GM19043 (cell line): ENCODE measurements at regions not wholly inside any gene's neighbourhood (a gene's known extent, or its start where the extent isn't known, plus 50 kb on each side); places are given as distances from the start of the nearest gene placed in this dataset.
"Not testable (repeated sequence)": the region's sequence is repeated elsewhere in the genome, so short reads cannot be mapped to it uniquely, and the experiment has no call there.

Experiments used
- ATAC-seq: cut with Tn5 transposase; IDR thresholded peaks from one replicate; pipeline ENCODE4 v1.9.1; 2021; ENCODE audit warnings: low read depth; ENCODE audit not compliant: unreplicated experiment

- no peak for ATAC-seq
Observed at GRCh38 chr1:112855152-112855828, 100.7 kb downstream of the SLC16A1 start.

DNA sequence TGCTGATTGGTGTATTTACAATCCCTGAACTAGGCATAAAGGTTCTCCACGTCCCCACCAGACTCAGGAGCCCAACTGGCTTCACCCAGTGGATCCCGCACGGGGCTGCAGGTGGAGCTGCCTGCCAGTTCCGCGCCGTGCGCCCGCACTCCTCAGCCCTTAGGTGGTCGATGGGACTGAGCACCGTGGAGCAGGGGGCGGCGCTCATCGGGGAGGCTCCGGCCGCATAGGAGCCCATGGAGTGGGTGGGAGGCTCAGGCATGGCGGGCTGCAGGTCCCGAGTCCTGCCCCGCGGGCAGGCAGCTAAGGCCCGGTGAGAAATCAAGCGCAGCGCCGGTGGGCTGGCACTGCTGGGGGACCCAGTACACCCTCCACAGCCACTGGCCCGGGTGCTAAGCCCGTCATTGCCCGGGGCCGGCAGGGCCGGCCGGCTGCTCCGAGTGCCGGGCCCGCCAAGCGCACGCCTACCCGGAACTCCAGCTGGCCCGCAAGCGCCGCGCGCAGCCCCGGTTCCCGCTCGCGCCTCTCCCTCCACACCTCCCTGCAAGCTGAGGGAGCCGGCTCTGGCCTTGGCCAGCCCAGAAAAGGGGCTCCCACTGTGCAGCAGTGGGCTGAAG is 101.5 kb downstream of the SLC16A1 start:
- not testable (repeated sequence) for ATAC-seq

DNA sequence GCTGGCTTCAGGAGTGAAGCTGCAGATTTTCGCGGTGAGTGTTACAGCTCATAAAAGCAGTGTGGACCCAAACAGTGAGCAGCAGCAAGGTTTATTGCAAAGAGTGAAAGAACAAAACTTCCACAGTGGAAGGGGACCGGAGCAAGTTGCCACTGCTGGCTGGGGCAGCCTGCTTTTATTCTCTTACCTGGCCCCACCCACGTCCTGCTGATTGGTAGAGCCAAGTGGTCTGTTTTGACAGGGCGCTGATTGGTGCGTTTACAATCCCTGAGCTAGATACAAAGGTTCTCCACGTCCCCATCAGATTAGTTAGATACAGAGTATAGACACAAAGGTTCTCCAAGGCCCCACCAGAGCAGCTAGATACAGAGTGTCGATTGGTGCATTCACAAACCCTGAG is 102.1 kb downstream of the SLC16A1 start:
- ATAC-seq: not testable (repeated sequence)

GRCh38 chr1:112852934-112853333 is 103.1 kb downstream of the SLC16A1 start:
- ATAC-seq: no peak

DNA sequence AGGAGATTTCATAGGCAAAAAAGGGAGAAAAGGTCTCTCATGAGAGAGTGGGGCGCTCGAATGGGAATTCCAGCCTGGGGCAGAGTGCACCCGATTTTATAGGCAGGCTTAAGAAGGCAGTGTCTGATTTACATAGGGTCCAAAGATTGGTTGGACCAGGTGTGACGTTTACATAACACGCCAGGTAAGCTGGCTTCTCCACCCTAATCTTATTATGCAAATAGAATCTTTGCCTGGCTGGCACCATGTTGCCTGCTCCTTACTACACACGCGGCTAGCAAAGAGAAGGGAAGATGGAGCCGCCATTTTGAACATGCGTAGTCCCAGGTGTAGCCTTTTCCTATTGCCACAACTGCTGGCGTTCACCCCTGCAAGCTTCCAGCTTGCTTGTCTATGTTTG is 103.7 kb downstream of the SLC16A1 start:
- ATAC-seq: no peak

DNA sequence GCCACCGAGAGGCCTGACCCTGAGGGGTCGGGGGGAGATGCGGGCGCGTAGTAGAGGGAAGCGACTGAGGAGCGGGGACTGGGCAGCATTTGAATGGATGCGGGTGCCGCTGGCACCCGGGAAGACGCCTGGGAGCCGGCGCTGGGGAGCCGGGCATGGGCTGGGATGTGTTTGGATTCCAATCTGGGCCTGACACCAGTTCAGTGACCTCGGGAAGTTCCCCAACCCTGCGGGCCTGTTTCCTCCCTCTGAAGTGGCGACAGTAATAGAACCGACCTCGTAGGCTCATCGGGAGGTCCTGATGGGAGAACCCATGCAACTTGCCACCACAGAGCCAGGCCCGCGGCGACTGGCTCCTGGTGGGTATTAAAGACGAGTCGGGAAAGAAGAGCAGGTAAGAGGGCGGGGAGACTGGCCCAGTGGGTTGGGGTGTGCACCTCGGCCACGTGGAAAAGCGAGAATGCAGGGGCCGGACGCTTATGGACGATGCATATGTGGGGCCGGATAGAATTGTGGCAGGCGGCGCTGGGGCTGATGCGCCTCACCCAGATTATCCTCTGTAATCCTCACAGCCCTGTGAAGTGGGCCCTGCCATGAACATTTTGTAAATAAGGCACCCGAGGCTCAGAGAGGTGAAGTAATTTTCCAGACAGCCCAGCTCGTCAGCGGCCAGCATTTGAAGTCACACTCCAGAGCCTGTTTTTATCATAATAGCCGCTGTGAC is 105.8 kb downstream of the SLC16A1 start:
- no peak for ATAC-seq

- ATAC-seq: no peak
Observed at GRCh38 chr1:112849425-112850033, 106.5 kb downstream of the SLC16A1 start.

DNA sequence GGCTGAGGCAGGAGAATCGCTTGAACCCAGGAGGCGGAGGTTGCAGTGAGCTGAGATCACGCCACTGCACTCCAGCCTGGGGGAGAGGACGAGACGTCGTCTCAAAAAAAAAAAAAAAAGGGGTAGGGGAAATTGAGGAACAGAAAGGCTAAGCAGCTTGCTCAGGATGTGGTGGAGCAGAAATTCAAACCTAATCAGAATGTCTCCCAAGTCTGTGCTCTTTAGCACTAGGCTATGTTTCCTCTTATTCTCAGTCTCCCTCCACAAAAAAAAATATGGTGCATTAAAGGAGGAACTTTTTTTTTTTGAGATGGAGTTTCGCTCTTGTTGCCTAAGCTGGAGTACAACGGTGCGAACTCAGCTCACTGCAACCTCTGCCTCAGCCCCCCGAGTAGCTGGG is 114.2 kb downstream of the SLC16A1 start:
- no peak for ATAC-seq

GRCh38 chr1:112840631-112841624 is 115.1 kb downstream of the SLC16A1 start:
- ATAC-seq: no peak

DNA sequence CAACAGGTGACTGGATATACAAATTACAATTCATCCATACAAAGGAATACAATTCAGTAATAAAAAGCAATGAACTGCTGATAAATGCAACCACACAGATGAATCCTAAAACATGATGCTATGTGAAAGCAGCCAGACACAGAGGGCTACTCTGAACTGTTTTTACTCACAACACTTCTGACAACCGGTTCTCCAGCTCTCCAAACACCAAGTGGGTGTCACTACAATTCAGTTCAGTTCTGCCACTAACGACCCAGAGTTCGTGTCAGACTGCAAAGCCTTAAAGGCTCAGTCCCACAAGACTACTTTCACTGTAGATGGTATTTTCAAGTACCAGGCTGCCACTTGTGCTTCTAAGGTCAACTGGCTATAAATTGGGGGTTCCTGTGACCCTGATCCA is 119.4 kb downstream of the SLC16A1 start:
- ATAC-seq: no peak

- no peak for ATAC-seq
Observed at GRCh38 chr1:112833806-112834205, 118.7 kb upstream of the PPM1J start.

DNA sequence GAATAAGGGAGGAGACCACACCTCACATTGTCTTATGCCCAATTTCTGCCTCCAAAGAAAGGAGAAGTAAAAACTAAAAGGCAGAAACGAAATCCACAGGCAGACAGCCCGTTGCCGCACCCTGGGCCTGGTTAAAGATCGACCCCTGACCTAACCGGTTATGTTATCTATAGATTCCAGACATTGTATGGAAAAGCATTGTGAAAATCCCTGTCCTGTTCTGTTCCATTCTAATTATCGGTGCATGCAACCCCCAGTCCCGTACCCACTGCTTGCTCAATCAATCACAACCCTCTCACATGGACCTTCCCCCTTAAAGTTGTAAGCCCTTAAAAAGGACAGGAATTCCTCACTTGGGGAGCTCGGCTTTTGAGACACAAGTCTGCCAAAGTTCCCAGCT is 117.1 kb upstream of the PPM1J start:
- not testable (repeated sequence) for ATAC-seq

- ATAC-seq: not testable (repeated sequence)
Observed at GRCh38 chr1:112829691-112830090, 114.6 kb upstream of the PPM1J start.

GRCh38 chr1:112828716-112829115 is 113.6 kb upstream of the PPM1J start:
- ATAC-seq: no peak

DNA sequence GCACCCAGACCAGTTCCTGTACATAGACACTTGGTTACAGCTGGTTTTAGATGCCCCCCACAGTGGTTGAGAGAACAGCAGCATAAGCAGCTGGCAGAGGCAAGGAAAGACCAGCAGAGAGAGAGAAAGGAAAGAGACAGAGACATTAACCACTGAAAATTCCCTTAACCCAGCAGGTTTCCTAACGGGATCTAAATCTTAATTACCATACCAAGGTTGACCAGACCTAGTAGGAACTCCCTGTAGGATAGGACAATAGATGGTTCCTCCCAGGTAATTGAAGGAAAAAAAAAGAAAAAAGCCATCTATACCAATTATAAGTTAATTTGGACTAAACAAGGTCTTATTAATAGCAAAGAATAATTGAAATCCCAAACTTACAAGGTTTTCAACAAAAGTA is 112.3 kb upstream of the PPM1J start:
- not testable (repeated sequence) for ATAC-seq

GRCh38 chr1:112826217-112826944 is 111.2 kb upstream of the PPM1J start:
- ATAC-seq: no peak

DNA sequence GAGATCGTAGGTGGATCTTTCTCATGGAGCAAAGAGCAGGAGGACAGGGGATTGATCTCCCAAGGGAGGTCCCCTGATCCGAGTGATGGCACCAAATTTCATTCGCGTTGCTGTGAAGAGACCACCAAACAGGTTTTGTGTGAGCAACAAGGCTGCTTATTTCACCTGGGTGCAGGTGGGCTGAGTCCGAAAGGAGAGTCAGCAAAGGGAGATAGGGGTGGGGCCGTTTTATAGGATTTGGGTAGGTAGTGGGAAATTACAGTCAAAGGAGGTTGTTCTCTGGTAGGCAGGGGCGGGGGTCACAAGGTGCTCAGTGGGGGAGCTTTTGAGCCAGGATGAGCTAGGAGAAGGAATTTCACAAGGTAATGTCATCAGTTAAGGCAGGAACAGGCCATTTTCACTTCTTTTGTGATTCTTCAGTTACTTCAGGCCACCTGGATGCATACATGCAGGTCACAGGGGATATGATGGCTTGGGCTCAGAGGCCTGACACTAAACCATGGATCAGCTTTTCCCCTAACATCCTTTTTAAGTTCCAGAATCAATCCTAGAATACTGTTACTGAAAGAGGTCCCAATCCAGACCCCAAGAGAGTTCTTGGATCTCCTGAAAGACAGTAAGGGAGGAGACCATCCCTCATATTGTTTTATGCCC is 110.6 kb upstream of the PPM1J start:
- ATAC-seq: not testable (repeated sequence)

DNA sequence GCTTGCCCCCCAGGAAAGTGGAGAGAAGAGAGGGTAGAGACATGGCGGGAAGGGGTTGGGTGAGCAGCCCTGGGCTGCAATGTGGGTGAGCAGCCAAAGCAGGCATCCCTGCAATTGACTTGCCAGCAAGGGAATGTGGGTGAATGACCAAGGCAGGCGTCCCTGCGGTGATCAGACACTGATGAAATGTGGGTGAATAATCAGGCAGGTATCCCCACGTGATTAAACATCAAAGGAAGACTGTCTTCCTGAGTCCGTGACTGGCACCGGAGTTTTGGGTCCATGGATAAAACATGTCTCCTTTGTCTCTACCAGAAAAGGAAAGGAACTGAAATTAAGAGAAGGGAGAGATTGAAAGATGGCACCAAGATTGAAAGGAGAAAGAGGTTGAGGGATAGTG is 109.9 kb upstream of the PPM1J start:
- not testable (repeated sequence) for ATAC-seq
